HL-60 (cell line): ENCODE measurements at regions not wholly inside any gene's neighbourhood (a gene's known extent, or its start where the extent isn't known, plus 50 kb on each side); places are given as distances from the start of the nearest gene placed in this dataset.

Experiments
- POLR2AphosphoS5 ChIP-seq: IDR thresholded peaks from 2 replicates; pipeline ENCODE4 v1.6.1; 2012; ENCODE audit warnings: low read depth
- TF ChIP-seq, protein P1 (sequence below): IDR thresholded peaks from one replicate; pipeline ENCODE4 v1.5.1; 2011; ENCODE audit warnings: low read length, control low read depth, inconsistent platforms; ENCODE audit not compliant: insufficient read depth

DNA sequence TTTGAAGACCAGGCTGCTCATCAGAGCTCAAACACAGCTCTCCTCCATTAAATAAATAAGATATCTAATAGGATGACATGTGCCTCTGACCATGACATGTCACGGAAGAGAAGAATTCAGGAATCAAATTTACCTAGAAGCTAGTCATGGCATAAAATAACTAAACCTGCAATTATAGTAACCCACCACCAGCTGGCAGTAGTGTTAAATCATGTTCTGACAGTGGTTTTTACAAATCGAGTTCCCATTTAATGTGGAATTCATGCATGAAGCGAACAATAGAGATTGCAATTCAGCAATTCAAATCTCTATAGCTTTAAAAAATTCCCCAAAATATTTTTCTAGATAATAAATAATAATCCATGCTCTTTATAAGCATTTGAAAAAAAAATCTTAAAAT, 74.6 kb upstream of the IKZF1 start:
- TF ChIP-seq, protein P1, sequence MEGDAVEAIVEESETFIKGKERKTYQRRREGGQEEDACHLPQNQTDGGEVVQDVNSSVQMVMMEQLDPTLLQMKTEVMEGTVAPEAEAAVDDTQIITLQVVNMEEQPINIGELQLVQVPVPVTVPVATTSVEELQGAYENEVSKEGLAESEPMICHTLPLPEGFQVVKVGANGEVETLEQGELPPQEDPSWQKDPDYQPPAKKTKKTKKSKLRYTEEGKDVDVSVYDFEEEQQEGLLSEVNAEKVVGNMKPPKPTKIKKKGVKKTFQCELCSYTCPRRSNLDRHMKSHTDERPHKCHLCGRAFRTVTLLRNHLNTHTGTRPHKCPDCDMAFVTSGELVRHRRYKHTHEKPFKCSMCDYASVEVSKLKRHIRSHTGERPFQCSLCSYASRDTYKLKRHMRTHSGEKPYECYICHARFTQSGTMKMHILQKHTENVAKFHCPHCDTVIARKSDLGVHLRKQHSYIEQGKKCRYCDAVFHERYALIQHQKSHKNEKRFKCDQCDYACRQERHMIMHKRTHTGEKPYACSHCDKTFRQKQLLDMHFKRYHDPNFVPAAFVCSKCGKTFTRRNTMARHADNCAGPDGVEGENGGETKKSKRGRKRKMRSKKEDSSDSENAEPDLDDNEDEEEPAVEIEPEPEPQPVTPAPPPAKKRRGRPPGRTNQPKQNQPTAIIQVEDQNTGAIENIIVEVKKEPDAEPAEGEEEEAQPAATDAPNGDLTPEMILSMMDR: peak; percentile 85
- TF ChIP-seq POLR2AphosphoS5: no peak
